ENCODE measurements at regions not wholly inside any gene's neighbourhood (a gene's known extent, or its start where the extent isn't known, plus 50 kb on each side); places are given as distances from the start of the nearest gene placed in this dataset.

GRCh38 chr2:150903055-150903454 lies 358.6 kb downstream of the RBM43 start:
- DNase-seq (ENCODE audit: low read depth) = no peak

- no peak for DNase-seq (ENCODE audit: low read depth)
Observed at GRCh38 chr2:150900913-150901312, 360.8 kb downstream of the RBM43 start.

- DNase-seq (ENCODE audit: low read depth) = no peak
Observed at GRCh38 chr2:150895968-150896367, 365.7 kb downstream of the RBM43 start.

- DNase-seq (ENCODE audit: low read depth) = no peak
Observed at GRCh38 chr2:150889141-150889540, 372.5 kb downstream of the RBM43 start.

- no peak for DNase-seq (ENCODE audit: low read depth)
Observed at GRCh38 chr2:150888337-150888736, 373.3 kb downstream of the RBM43 start.

GRCh38 chr2:150887926-150888325 lies 373.7 kb downstream of the RBM43 start:
- DNase-seq (ENCODE audit: low read depth) = no peak

- no peak for DNase-seq (ENCODE audit: low read depth)
Observed at GRCh38 chr2:150885774-150886386, 375.8 kb downstream of the RBM43 start.

- no peak for DNase-seq (ENCODE audit: low read depth)
Observed at GRCh38 chr2:150885236-150885635, 376.4 kb downstream of the RBM43 start.

- no peak for DNase-seq (ENCODE audit: low read depth)
Observed at GRCh38 chr2:150883613-150883895, 378.1 kb downstream of the RBM43 start.

GRCh38 chr2:150882751-150883612 lies 378.7 kb downstream of the RBM43 start:
- DNase-seq (ENCODE audit: low read depth) = no peak

- no peak for DNase-seq (ENCODE audit: low read depth)
Observed at GRCh38 chr2:150880986-150881385, 380.7 kb downstream of the RBM43 start.

GRCh38 chr2:150878356-150878755 lies 383.3 kb downstream of the RBM43 start:
- DNase-seq (ENCODE audit: low read depth) = no peak

- peak; percentile 57 for DNase-seq (ENCODE audit: low read depth)
Observed at GRCh38 chr2:150876251-150876950, 385.3 kb downstream of the RBM43 start.

- no peak for DNase-seq (ENCODE audit: low read depth)
Observed at GRCh38 chr2:150873396-150873772, 385.9 kb upstream of the RND3 start.

GRCh38 chr2:150872756-150873395 lies 385.4 kb upstream of the RND3 start:
- DNase-seq (ENCODE audit: low read depth) = no peak

- DNase-seq (ENCODE audit: low read depth) = no peak
Observed at GRCh38 chr2:150866431-150866830, 379.0 kb upstream of the RND3 start.

- no peak for DNase-seq (ENCODE audit: low read depth)
Observed at GRCh38 chr2:150863691-150864090, 376.2 kb upstream of the RND3 start.

GRCh38 chr2:150860301-150860700 lies 372.8 kb upstream of the RND3 start:
- DNase-seq (ENCODE audit: low read depth) = no peak

GRCh38 chr2:150859877-150860276 lies 372.4 kb upstream of the RND3 start:
- no peak for DNase-seq (ENCODE audit: low read depth)

GRCh38 chr2:150859162-150859561 lies 371.7 kb upstream of the RND3 start:
- DNase-seq (ENCODE audit: low read depth) = no peak

GRCh38 chr2:150858382-150858781 lies 370.9 kb upstream of the RND3 start:
- DNase-seq (ENCODE audit: low read depth) = no peak

GRCh38 chr2:150856596-150857281 lies 369.3 kb upstream of the RND3 start:
- no peak for DNase-seq (ENCODE audit: low read depth)

Data from forelimb muscle (tissue), 1 donor.